ENCODE measurements at regions not wholly inside any gene's neighbourhood (a gene's known extent, or its start where the extent isn't known, plus 50 kb on each side); places are given as distances from the start of the nearest gene placed in this dataset.
"Not testable (repeated sequence)": the region's sequence is repeated elsewhere in the genome, so short reads cannot be mapped to it uniquely, and the experiment has no call there.

GRCh38 chr10:46787321-46787615 is 124.0 kb upstream of the PTPN20 start:
- TF ChIP-seq CTCF (IDR thresholded peaks at IDR 0.05; ENCODE audit: insufficient read depth, low read length, poor library complexity, severe bottlenecking): no peak
- no peaks in the 10 kb centered on the region for H3K27me3 ChIP-seq (replicated peaks; ENCODE audit: control insufficient read depth, insufficient read depth, low read length)
- peak overlapping the region; percentile 74 for H3K4me3 ChIP-seq (replicated peaks; ENCODE audit: low read depth, low read length)
- DNase-seq (ENCODE audit: extremely low read depth, insufficient read length): no peak
- no peaks in the 10 kb centered on the region for H3K36me3 ChIP-seq (ENCODE audit: control insufficient read depth, insufficient read depth, low read length)

- not testable (repeated sequence) for H3K27me3 ChIP-seq (replicated peaks; ENCODE audit: control insufficient read depth, insufficient read depth, low read length); H3K4me3 ChIP-seq (replicated peaks; ENCODE audit: low read depth, low read length); H3K36me3 ChIP-seq (ENCODE audit: control insufficient read depth, insufficient read depth, low read length); DNase-seq (ENCODE audit: extremely low read depth, insufficient read length)
Measured at GRCh38 chr10:46792657-46793357, 118.4 kb upstream of the PTPN20 start.

- H3K4me3 ChIP-seq (replicated peaks; ENCODE audit: low read depth, low read length); H3K27me3 ChIP-seq (replicated peaks; ENCODE audit: control insufficient read depth, insufficient read depth, low read length); DNase-seq (ENCODE audit: extremely low read depth, insufficient read length); H3K36me3 ChIP-seq (ENCODE audit: control insufficient read depth, insufficient read depth, low read length): not testable (repeated sequence)
Measured at GRCh38 chr10:46796351-46796750, 114.9 kb upstream of the PTPN20 start.

- H3K27me3 ChIP-seq (replicated peaks; ENCODE audit: control insufficient read depth, insufficient read depth, low read length); DNase-seq (ENCODE audit: extremely low read depth, insufficient read length); H3K4me3 ChIP-seq (replicated peaks; ENCODE audit: low read depth, low read length); H3K36me3 ChIP-seq (ENCODE audit: control insufficient read depth, insufficient read depth, low read length): not testable (repeated sequence)
Measured at GRCh38 chr10:46802010-46802409, 109.2 kb upstream of the PTPN20 start.

GRCh38 chr10:46803082-46803481 is 108.1 kb upstream of the PTPN20 start:
- not testable (repeated sequence) for H3K4me3 ChIP-seq (replicated peaks; ENCODE audit: low read depth, low read length); DNase-seq (ENCODE audit: extremely low read depth, insufficient read length); H3K27me3 ChIP-seq (replicated peaks; ENCODE audit: control insufficient read depth, insufficient read depth, low read length); H3K36me3 ChIP-seq (ENCODE audit: control insufficient read depth, insufficient read depth, low read length)

GRCh38 chr10:46810222-46810621 is 101.0 kb upstream of the PTPN20 start:
- DNase-seq (ENCODE audit: extremely low read depth, insufficient read length); H3K4me3 ChIP-seq (replicated peaks; ENCODE audit: low read depth, low read length); H3K27me3 ChIP-seq (replicated peaks; ENCODE audit: control insufficient read depth, insufficient read depth, low read length); H3K36me3 ChIP-seq (ENCODE audit: control insufficient read depth, insufficient read depth, low read length): not testable (repeated sequence)

GRCh38 chr10:46816126-46816525 is 95.1 kb upstream of the PTPN20 start:
- not testable (repeated sequence) for H3K4me3 ChIP-seq (replicated peaks; ENCODE audit: low read depth, low read length); H3K27me3 ChIP-seq (replicated peaks; ENCODE audit: control insufficient read depth, insufficient read depth, low read length); DNase-seq (ENCODE audit: extremely low read depth, insufficient read length); H3K36me3 ChIP-seq (ENCODE audit: control insufficient read depth, insufficient read depth, low read length)

GRCh38 chr10:46840393-46841050 is 70.7 kb upstream of the PTPN20 start:
- not testable (repeated sequence) for H3K4me3 ChIP-seq (replicated peaks; ENCODE audit: low read depth, low read length); H3K36me3 ChIP-seq (ENCODE audit: control insufficient read depth, insufficient read depth, low read length); DNase-seq (ENCODE audit: extremely low read depth, insufficient read length); H3K27me3 ChIP-seq (replicated peaks; ENCODE audit: control insufficient read depth, insufficient read depth, low read length)

GRCh38 chr10:46841051-46841593 is 70.1 kb upstream of the PTPN20 start:
- H3K27me3 ChIP-seq (replicated peaks; ENCODE audit: control insufficient read depth, insufficient read depth, low read length); H3K4me3 ChIP-seq (replicated peaks; ENCODE audit: low read depth, low read length); DNase-seq (ENCODE audit: extremely low read depth, insufficient read length); H3K36me3 ChIP-seq (ENCODE audit: control insufficient read depth, insufficient read depth, low read length): not testable (repeated sequence)

- not testable (repeated sequence) for H3K27me3 ChIP-seq (replicated peaks; ENCODE audit: control insufficient read depth, insufficient read depth, low read length); H3K4me3 ChIP-seq (replicated peaks; ENCODE audit: low read depth, low read length); DNase-seq (ENCODE audit: extremely low read depth, insufficient read length); H3K36me3 ChIP-seq (ENCODE audit: control insufficient read depth, insufficient read depth, low read length)
Measured at GRCh38 chr10:46845194-46845593, 66.0 kb upstream of the PTPN20 start.

GRCh38 chr10:46845640-46846039 is 65.6 kb upstream of the PTPN20 start:
- H3K4me3 ChIP-seq (replicated peaks; ENCODE audit: low read depth, low read length); H3K27me3 ChIP-seq (replicated peaks; ENCODE audit: control insufficient read depth, insufficient read depth, low read length); H3K36me3 ChIP-seq (ENCODE audit: control insufficient read depth, insufficient read depth, low read length); DNase-seq (ENCODE audit: extremely low read depth, insufficient read length): not testable (repeated sequence)

- not testable (repeated sequence) for DNase-seq (ENCODE audit: extremely low read depth, insufficient read length); H3K27me3 ChIP-seq (replicated peaks; ENCODE audit: control insufficient read depth, insufficient read depth, low read length); H3K36me3 ChIP-seq (ENCODE audit: control insufficient read depth, insufficient read depth, low read length); H3K4me3 ChIP-seq (replicated peaks; ENCODE audit: low read depth, low read length)
Measured at GRCh38 chr10:46860753-46861152, 50.5 kb upstream of the PTPN20 start.

Measured in GM06990 (cell line).